ENCODE measurements at regions not wholly inside any gene's neighbourhood (a gene's known extent, or its start where the extent isn't known, plus 50 kb on each side); places are given as distances from the start of the nearest gene placed in this dataset.

DNA sequence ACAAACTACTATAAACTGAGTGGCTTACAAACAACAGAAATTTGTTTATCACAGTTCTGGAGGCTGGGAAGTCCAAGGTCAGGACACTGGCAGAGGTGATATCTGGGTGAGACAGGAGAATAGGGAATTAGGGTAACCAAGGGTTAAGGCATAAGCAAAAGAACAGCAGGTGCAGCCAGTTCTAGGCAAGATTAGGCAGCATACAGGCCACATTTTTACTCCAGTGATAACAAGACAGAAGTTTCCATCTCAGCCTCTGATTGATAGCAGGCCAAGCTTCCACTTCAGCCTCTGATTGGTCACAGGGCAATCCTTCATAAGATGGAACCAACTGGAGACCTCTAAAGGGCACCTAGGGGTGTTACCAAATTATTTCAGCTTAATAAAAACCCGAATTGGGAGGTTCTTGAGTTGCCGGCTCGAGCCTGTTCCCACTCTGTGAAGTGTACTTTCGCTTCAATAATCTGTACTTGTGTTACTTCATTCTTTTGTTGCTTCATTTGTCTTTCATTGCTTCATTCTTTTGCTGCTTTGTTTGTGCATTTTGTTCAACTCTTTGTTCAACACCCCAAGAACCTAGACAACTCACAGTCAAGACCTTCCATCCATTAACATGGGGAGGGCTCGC lies 185.6 kb downstream of the TOMM20 start (continued):
- TF ChIP-seq ZBTB10 (tag by site-specific recombination; IDR thresholded peaks at IDR 0.05) (no peak), ZBTB20 (tag by site-specific recombination; IDR thresholded peaks at IDR 0.05) (no peak), ZNF24 (tag by site-specific recombination; IDR thresholded peaks at IDR 0.05) (no peak), ZNF544 (tag by site-specific recombination; IDR thresholded peaks at IDR 0.05) (no peak), ZNF600 (tag by site-specific recombination; IDR thresholded peaks at IDR 0.05) (no peak)

DNA sequence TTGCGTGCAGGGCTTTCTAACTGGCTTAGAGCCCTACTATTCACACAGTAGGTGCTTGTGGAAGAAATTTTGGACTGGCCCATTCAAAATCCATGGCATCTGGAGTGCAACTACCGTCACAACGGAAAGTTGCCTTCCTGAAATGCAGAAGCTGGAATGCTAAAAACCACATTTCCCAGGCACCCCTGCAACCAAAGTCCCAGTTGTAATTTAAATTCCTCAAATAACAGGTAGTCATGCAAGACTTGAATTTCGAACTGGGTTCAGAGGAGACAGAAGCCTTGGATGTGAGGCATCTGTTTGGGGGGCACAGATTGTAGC lies 186.7 kb downstream of the TOMM20 start:
- Histone ChIP-seq H3K9me3 (ENCODE audit: control insufficient read depth, insufficient read depth, low read depth, low read length) (no peaks in the 10 kb centered on the region), H3K4me1 (ENCODE audit: control insufficient read depth, insufficient read depth, low read length) (no peaks in the 10 kb centered on the region), H3K36me3 (ENCODE audit: control insufficient read depth in 2 of 2, insufficient read depth in 1 of 2, low read length in 2 of 2) (no peaks in the 10 kb centered on the region), H3K4me3 (ENCODE audit: low read depth, low read length) (no peak overlapping the region), H3K27ac (ENCODE audit: extremely low read depth, low read depth, low read length) (no peak overlapping the region)
- POLR2A ChIA-PET, result interaction anchor here (0.7 kb wide), 1 partner anchor 36 kb away, joined by 3 read pairs; no protein-coding TSS in a partner anchor
- CTCF ChIA-PET, result no interaction called here
- TF ChIP-seq, protein P1, sequence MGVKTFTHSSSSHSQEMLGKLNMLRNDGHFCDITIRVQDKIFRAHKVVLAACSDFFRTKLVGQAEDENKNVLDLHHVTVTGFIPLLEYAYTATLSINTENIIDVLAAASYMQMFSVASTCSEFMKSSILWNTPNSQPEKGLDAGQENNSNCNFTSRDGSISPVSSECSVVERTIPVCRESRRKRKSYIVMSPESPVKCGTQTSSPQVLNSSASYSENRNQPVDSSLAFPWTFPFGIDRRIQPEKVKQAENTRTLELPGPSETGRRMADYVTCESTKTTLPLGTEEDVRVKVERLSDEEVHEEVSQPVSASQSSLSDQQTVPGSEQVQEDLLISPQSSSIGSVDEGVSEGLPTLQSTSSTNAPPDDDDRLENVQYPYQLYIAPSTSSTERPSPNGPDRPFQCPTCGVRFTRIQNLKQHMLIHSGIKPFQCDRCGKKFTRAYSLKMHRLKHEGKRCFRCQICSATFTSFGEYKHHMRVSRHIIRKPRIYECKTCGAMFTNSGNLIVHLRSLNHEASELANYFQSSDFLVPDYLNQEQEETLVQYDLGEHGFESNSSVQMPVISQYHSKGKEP (tag by site-specific recombination; IDR thresholded peaks at IDR 0.05), result no peak
- TF ChIP-seq ZNF132 (tag by site-specific recombination; IDR thresholded peaks at IDR 0.05; ENCODE audit: borderline replicate concordance) (no peak), ZFP3 (tag by site-specific recombination; IDR thresholded peaks at IDR 0.05; ENCODE audit: low read depth) (no peak), ZNF514 (tag by site-specific recombination; IDR thresholded peaks at IDR 0.05) (no peak), ZNF560 (tag by site-specific recombination; IDR thresholded peaks at IDR 0.05; ENCODE audit: borderline replicate concordance) (no peak), ZNF830 (tag by site-specific recombination; IDR thresholded peaks at IDR 0.05; ENCODE audit: low read depth) (no peak), ZNF175 (tag by site-specific recombination; IDR thresholded peaks at IDR 0.05) (no peak), KLF7 (tag by site-specific recombination; IDR thresholded peaks at IDR 0.05; ENCODE audit: borderline replicate concordance) (no peak), ZBTB48 (tag by site-specific recombination; IDR thresholded peaks at IDR 0.05) (no peak), ZNF707 (tag by site-specific recombination; IDR thresholded peaks at IDR 0.05) (no peak), ZNF292 (tag by site-specific recombination; IDR thresholded peaks at IDR 0.05; ENCODE audit: borderline replicate concordance, low read depth) (no peak), ZNF501 (tag by site-specific recombination; IDR thresholded peaks at IDR 0.05) (no peak)
- TF ChIP-seq, protein P2, sequence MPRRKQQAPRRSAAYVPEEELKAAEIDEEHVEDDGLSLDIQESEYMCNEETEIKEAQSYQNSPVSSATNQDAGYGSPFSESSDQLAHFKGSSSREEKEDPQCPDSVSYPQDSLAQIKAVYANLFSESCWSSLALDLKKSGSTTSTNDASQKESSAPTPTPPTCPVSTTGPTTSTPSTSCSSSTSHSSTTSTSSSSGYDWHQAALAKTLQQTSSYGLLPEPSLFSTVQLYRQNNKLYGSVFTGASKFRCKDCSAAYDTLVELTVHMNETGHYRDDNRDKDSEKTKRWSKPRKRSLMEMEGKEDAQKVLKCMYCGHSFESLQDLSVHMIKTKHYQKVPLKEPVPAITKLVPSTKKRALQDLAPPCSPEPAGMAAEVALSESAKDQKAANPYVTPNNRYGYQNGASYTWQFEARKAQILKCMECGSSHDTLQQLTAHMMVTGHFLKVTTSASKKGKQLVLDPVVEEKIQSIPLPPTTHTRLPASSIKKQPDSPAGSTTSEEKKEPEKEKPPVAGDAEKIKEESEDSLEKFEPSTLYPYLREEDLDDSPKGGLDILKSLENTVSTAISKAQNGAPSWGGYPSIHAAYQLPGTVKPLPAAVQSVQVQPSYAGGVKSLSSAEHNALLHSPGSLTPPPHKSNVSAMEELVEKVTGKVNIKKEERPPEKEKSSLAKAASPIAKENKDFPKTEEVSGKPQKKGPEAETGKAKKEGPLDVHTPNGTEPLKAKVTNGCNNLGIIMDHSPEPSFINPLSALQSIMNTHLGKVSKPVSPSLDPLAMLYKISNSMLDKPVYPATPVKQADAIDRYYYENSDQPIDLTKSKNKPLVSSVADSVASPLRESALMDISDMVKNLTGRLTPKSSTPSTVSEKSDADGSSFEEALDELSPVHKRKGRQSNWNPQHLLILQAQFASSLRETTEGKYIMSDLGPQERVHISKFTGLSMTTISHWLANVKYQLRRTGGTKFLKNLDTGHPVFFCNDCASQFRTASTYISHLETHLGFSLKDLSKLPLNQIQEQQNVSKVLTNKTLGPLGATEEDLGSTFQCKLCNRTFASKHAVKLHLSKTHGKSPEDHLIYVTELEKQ (tag by site-specific recombination; IDR thresholded peaks at IDR 0.05; ENCODE audit: borderline replicate concordance), result no peak
- TF ChIP-seq, protein P3, sequence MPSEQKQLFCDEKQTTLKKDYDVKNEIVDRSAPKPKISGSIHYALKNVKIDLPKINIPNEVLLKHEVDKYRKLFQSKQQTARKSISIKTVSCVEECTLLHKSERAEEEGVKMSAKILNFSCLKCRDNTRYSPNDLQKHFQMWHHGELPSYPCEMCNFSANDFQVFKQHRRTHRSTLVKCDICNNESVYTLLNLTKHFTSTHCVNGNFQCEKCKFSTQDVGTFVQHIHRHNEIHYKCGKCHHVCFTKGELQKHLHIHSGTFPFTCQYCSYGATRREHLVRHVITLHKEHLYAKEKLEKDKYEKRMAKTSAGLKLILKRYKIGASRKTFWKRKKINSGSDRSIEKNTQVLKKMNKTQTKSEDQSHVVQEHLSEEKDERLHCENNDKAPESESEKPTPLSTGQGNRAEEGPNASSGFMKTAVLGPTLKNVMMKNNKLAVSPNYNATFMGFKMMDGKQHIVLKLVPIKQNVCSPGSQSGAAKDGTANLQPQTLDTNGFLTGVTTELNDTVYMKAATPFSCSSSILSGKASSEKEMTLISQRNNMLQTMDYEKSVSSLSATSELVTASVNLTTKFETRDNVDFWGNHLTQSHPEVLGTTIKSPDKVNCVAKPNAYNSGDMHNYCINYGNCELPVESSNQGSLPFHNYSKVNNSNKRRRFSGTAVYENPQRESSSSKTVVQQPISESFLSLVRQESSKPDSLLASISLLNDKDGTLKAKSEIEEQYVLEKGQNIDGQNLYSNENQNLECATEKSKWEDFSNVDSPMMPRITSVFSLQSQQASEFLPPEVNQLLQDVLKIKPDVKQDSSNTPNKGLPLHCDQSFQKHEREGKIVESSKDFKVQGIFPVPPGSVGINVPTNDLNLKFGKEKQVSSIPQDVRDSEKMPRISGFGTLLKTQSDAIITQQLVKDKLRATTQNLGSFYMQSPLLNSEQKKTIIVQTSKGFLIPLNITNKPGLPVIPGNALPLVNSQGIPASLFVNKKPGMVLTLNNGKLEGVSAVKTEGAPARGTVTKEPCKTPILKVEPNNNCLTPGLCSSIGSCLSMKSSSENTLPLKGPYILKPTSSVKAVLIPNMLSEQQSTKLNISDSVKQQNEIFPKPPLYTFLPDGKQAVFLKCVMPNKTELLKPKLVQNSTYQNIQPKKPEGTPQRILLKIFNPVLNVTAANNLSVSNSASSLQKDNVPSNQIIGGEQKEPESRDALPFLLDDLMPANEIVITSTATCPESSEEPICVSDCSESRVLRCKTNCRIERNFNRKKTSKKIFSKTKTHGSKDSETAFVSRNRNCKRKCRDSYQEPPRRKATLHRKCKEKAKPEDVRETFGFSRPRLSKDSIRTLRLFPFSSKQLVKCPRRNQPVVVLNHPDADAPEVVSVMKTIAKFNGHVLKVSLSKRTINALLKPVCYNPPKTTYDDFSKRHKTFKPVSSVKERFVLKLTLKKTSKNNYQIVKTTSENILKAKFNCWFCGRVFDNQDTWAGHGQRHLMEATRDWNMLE (tag by site-specific recombination; conservative IDR thresholded peaks at IDR 0.05; ENCODE audit: low read depth), result no peak

All from HEK293 (cell line).